ENCODE measurements at regions not wholly inside any gene's neighbourhood (a gene's known extent, or its start where the extent isn't known, plus 50 kb on each side); places are given as distances from the start of the nearest gene placed in this dataset.
A peak's percentile ranks its signal among the peaks of the same experiment; 100 is the strongest.

DNA sequence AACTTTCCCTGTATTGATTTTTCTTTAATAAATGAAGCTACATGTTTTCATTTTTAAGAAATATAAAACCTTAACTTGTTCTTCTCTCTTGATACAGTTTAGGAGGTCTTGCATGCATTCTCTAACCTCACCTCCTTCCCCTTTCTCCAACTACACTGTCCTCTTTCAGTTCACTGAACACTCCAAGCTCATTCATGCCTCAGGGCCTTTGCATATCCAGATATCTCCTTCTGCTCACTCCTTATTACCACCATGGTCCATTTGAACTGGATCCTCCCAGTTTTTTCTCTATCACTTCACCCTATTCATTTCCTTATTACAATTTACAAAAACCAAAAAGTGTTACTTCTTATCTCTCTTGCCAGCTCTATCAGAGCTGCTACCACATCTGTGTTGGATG, 242.9 kb upstream of the PLEKHG7 start:
- no peak for DNase-seq

GRCh38 chr12:92458996-92459395, 243.8 kb upstream of the PLEKHG7 start:
- DNase-seq, result no peak

GRCh38 chr12:92457458-92458180, 245.2 kb upstream of the PLEKHG7 start:
- no peak for DNase-seq

- DNase-seq, result no peak
Observed at GRCh38 chr12:92452763-92453162, 250.0 kb upstream of the PLEKHG7 start.

GRCh38 chr12:92446083-92446460, 256.7 kb upstream of the PLEKHG7 start:
- DNase-seq, result no peak

GRCh38 chr12:92445253-92446082, 257.3 kb upstream of the PLEKHG7 start:
- DNase-seq, result no peak

DNA sequence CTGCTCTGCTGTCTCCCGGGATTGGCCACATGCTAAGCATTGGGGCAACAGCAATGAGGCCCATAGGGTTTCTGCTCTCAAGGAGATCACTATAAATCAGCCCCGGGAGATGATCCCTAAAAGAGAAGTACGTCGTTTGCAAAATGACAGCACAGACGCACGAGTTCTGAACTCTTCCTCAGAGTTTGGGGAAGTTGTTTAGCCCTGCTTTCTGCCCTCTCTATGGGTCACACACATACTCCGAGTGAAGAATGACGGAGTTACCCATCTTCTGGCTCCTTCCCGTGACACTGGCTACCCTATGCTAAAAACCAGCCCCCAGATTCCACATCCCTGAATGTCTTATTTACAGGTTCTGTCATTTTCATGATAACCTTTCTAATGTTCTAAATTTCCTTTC, 258.0 kb upstream of the PLEKHG7 start:
- DNase-seq, result peak; percentile 29

DNA sequence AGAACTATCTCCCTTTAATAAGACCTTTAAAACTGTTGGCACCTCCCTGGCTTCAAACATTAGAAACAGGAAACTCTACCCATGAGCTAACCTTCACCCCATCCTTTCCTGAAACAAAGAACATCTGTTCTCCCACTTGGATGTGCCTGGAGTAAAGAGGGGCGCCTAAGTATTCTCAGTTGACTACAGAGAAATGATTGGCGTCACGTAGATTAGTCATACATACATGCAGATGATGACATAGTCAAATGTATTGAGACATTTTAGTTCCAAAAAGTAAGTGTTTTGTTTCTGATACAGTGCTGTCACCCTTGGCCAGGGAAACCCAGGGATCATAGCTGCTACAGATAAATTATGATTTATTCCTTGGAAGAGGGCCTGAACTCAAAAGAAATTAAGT, 260.0 kb upstream of the PLEKHG7 start:
- no peak for DNase-seq

GRCh38 chr12:92440072-92440471, 262.7 kb upstream of the PLEKHG7 start:
- no peak for DNase-seq

DNA sequence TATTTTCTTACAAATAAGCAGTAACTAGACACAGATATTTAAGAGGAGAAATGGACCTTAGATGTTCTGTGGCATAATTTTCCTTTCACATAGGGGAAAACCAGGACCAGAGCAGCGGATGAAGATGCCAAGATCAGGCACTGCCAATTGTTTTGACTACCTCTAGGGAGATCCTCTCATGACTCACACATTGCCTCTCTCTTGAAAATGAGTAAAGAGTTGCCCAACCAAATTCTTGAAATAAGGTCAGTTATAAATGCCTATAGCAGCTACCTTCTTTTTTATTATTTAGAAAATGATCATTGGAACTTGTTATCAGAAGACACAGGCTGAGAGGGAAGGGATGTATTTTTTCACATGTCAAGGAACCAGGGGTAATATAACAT, 263.4 kb upstream of the PLEKHG7 start:
- no peak for DNase-seq

GRCh38 chr12:92438641-92439419, 264.0 kb upstream of the PLEKHG7 start:
- DNase-seq, result no peak

DNA sequence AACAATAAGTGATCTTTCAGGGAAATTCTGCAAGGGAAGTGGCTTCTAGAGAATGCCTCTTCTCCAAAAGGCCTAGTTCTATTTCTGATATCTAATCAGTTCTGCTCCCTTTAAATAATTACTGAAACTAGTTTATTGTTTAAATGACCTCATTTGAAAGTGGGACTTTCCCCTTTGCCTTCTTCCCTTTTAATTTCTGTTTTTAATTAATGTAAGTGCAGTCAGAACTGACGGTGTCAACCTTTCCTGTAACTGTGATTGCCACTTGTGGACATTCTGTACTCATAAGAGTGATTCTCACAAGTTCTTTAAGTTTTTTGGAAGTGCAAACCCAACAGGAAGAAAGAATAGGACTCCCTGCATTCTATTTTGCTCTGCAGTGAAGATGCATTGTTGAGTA, 265.3 kb upstream of the PLEKHG7 start:
- no peak for DNase-seq

DNA sequence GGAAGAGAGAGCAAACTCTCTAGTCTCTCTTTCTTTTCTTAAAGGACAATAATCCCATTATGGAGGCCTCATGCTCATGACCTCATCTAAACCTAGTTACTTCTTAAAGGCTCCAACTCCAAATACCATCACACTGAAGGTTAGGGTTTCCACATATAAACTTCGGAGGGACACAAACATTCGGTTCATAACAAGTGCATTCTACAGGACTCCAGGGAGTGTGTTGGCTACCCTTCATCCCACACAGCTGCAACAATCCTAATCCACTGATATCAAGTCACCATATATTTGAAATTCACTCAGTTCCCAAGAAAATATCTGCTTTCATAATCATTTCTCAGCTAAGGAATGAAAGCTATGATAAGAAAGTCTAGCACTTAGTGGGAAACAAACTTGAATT, 265.9 kb upstream of the PLEKHG7 start:
- DNase-seq, result no peak

- no peak for DNase-seq
Observed at GRCh38 chr12:92434607-92435025, 268.2 kb upstream of the PLEKHG7 start.

GRCh38 chr12:92432724-92433441, 269.9 kb upstream of the PLEKHG7 start:
- DNase-seq, result no peak

GRCh38 chr12:92431146-92431545, 271.6 kb upstream of the PLEKHG7 start:
- no peak for DNase-seq

- DNase-seq, result no peak
Observed at GRCh38 chr12:92426332-92426731, 276.5 kb upstream of the PLEKHG7 start.

DNA sequence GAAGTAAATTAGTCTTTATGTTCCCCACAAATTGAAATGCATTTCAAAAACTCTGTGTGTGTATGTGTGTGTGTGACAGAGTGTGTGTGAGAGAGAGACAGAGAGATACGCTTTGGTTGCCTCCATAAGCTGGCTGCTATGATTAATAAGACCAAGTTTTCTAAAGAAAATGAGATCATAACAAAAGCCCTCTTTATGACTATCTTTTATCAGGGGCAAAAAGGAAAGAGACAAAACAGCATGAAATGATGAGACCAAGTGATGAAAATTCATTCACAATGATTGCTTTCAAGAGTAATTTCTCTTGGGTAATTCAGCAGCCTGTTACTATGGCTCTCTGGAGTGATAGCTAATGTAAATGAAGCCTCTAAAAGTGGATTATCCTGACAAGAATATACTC, 277.6 kb upstream of the PLEKHG7 start:
- DNase-seq, result no peak

GRCh38 chr12:92424338-92424737, 278.5 kb upstream of the PLEKHG7 start:
- no peak for DNase-seq

DNA sequence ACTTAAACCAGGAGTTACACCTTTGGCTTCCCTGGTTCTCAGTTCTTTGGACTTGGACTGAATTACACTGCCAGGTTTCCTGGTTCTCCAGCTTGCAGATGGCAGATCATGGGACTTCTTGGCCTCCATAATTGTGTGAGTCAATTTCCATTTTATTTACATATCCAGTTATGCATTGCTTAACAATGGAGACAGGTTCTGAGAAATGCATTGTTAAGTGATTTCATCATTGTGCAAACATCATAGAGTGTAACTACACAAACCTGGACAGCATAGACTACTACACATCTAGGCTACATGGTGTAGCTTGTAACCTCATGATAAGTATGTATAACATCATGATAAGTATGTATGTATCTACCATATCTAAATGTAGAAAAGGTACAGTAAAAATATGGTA, 276.1 kb upstream of the BTG1 start:
- DNase-seq, result no peak

GRCh38 chr12:92421042-92421441, 275.4 kb upstream of the BTG1 start:
- no peak for DNase-seq

DNA sequence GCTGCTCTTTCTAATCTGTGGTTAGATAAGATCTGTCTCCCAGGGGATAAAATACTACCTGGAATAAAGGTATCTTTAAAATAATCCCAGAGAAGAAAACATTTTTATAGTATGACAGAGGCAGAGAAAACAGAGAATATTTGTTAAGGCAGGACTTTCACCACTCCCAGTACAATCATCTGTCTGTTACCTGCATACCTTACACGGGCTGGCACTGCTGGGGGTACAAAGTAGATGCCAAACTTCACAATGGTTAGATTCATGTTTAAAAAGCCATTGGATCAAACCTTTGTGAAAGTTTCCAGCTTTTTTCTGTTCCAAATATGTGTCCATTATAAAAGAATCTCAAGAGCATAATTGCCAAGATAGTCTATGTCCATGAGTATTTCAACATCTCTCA, 273.6 kb upstream of the BTG1 start:
- no peak for DNase-seq

GRCh38 chr12:92418381-92418780, 272.7 kb upstream of the BTG1 start:
- DNase-seq, result no peak
